ENCODE measurements at regions not wholly inside any gene's neighbourhood (a gene's known extent, or its start where the extent isn't known, plus 50 kb on each side); places are given as distances from the start of the nearest gene placed in this dataset.
A peak's percentile ranks its signal among the peaks of the same experiment; 100 is the strongest.
"Not testable (repeated sequence)": the region's sequence is repeated elsewhere in the genome, so short reads cannot be mapped to it uniquely, and the experiment has no call there.

GRCh38 chr5:82420524-82420923 is 142.4 kb upstream of the RPS23 start:
- not testable (repeated sequence) for H3K27ac Mint-ChIP-seq; DNase-seq; ATAC-seq (replicated peaks); H3K36me3 Mint-ChIP-seq (ENCODE audit: insufficient read depth); H3K4me1 Mint-ChIP-seq (ENCODE audit: low read depth in 2 of 2); H3K9me3 Mint-ChIP-seq; H3K4me3 Mint-ChIP-seq; H3K27me3 Mint-ChIP-seq

GRCh38 chr5:82419559-82420332 is 141.6 kb upstream of the RPS23 start:
- no peak overlapping the region for H3K4me3 Mint-ChIP-seq
- peaks cover 3% of the 10 kb centered on the region for H3K36me3 Mint-ChIP-seq (ENCODE audit: insufficient read depth)
- no peaks in the 10 kb centered on the region for H3K27me3 Mint-ChIP-seq
- ATAC-seq (replicated peaks) (no peak), DNase-seq (no peak)
- H3K4me1 Mint-ChIP-seq (ENCODE audit: low read depth in 2 of 2) = peaks cover 0 to under 1% of the 10 kb centered on the region in 2 donors
- H3K9me3 Mint-ChIP-seq = no peaks in the 10 kb centered on the region
- no peak overlapping the region for H3K27ac Mint-ChIP-seq

DNA sequence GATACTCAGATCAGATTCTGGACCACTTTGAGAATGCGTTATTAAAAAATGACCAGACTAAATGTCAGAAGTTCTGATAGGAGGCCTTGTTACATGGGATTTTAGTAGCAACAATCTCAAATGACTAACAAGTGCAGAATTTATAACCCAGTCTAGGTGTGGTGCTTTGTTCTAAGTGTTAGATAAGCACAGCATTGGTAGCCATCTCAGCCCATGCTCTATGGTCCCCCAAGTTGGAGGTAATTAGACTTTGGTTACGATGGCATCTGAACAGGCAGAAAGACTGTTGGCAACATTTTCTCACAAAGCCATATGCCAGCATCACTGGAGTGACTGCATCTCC is 140.4 kb upstream of the RPS23 start:
- no peaks in the 10 kb centered on the region for H3K9me3 Mint-ChIP-seq
- H3K4me1 Mint-ChIP-seq (ENCODE audit: low read depth in 2 of 2) = peaks cover 0 to 7% of the 10 kb centered on the region in 2 donors
- H3K27ac Mint-ChIP-seq = no peak overlapping the region
- H3K4me3 Mint-ChIP-seq = no peak overlapping the region
- ATAC-seq (replicated peaks) (no peak), DNase-seq (no peak)
- H3K27me3 Mint-ChIP-seq = no peaks in the 10 kb centered on the region
- peaks cover 3% of the 10 kb centered on the region for H3K36me3 Mint-ChIP-seq (ENCODE audit: insufficient read depth)

DNA sequence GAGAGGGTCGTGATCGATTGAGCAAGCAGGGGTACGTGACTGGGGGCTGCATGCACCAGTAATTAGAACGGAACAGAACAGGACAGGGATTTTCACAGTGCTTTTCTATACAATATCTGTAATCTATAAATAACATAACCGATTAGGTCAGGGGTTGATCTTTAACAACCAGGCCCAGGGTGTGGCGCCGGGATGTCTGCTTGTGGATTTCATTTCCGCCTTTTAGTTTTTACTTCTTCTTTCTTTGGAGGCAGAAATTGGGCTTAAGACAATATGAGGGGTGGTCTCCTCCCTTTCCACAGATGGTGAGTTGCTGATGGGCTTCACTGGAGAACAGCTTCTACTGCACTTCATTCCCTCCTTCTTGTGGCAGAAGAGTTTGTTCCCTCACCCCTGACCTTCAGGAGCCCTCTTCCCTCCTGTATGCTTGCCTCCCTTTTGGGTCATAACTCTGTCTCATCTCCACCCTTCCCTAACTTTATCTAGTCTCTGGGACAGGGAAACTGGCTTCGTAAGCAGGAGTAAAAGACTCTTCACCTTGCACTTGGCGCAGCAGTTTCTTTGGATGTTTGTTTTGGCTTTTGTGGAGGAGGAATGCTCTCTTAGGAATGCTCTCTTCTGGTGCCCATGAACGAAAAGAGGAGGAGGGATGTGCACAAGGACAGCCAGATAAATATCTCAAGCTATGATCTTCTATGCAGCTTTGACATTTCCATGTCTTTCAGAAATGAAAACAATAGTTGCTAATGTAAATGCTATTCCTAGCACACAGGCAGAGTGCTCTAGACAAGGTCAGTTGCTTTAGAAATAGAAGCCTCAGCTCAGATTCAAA is 139.8 kb upstream of the RPS23 start:
- no peak for DNase-seq
- Mint-ChIP-seq H3K4me1 (ENCODE audit: low read depth in 2 of 2) (peaks cover 0 to 13% of the 10 kb centered on the region in 2 donors), H3K27ac (no peak overlapping the region), H3K36me3 (ENCODE audit: insufficient read depth) (peaks cover 3% of the 10 kb centered on the region), H3K9me3 (no peaks in the 10 kb centered on the region), H3K4me3 (no peak overlapping the region), H3K27me3 (no peaks in the 10 kb centered on the region)
- no peak for ATAC-seq (replicated peaks)

DNA sequence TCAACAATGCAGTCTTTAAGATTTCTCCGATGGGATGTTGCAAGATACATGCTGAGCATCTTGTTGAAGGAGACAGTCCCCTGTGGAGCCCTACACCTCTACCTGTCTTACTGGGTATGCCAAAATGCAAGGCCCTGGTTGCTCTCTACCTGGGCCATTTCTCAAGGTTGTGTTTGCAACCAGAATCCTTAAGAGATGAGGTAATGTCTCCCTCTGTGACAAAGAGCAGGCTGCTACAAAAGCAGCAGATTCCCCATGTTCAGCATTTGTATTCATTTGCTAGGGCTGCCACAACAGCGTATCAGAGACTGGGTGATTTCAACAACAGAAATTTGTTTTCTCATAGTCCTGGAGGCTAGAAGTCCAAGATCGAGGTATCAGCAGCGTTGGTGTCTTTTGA is 138.4 kb upstream of the RPS23 start:
- no peaks in the 10 kb centered on the region for H3K27me3 Mint-ChIP-seq
- ATAC-seq (replicated peaks) = no peak
- peaks cover 3% of the 10 kb centered on the region for H3K36me3 Mint-ChIP-seq (ENCODE audit: insufficient read depth)
- no peak overlapping the region for H3K27ac Mint-ChIP-seq
- H3K4me3 Mint-ChIP-seq = no peak overlapping the region
- no peak for DNase-seq
- H3K9me3 Mint-ChIP-seq = no peaks in the 10 kb centered on the region
- peaks cover 0 to 16% of the 10 kb centered on the region in 2 donors for H3K4me1 Mint-ChIP-seq (ENCODE audit: low read depth in 2 of 2)

GRCh38 chr5:82414041-82414388 is 135.9 kb upstream of the RPS23 start:
- H3K4me3 Mint-ChIP-seq = no peak overlapping the region
- H3K9me3 Mint-ChIP-seq = no peaks in the 10 kb centered on the region
- H3K36me3 Mint-ChIP-seq (ENCODE audit: insufficient read depth) = no peaks in the 10 kb centered on the region
- H3K4me1 Mint-ChIP-seq (ENCODE audit: low read depth in 2 of 2) = peaks cover 0 to 16% of the 10 kb centered on the region in 2 donors
- H3K27ac Mint-ChIP-seq = no peak overlapping the region
- H3K27me3 Mint-ChIP-seq = no peaks in the 10 kb centered on the region
- no peak for ATAC-seq (replicated peaks)
- no peak for DNase-seq

GRCh38 chr5:82413302-82414040 is 135.3 kb upstream of the RPS23 start:
- H3K36me3 Mint-ChIP-seq (ENCODE audit: insufficient read depth) = no peaks in the 10 kb centered on the region
- no peak overlapping the region for H3K4me3 Mint-ChIP-seq
- H3K9me3 Mint-ChIP-seq = no peaks in the 10 kb centered on the region
- H3K27me3 Mint-ChIP-seq = no peaks in the 10 kb centered on the region
- no peak overlapping the region for H3K27ac Mint-ChIP-seq
- no peak for DNase-seq
- ATAC-seq (replicated peaks) = peak; percentile 43
- H3K4me1 Mint-ChIP-seq (ENCODE audit: low read depth in 2 of 2) = peaks cover 0 to 16% of the 10 kb centered on the region in 2 donors

- Mint-ChIP-seq H3K4me3 (no peak overlapping the region), H3K36me3 (ENCODE audit: insufficient read depth) (no peaks in the 10 kb centered on the region), H3K27me3 (no peaks in the 10 kb centered on the region), H3K9me3 (no peaks in the 10 kb centered on the region), H3K4me1 (ENCODE audit: low read depth in 2 of 2) (peaks cover 0 to 4% of the 10 kb centered on the region in 2 donors), H3K27ac (no peak overlapping the region)
- ATAC-seq (replicated peaks) (no peak), DNase-seq (no peak)
Measured at GRCh38 chr5:82408033-82408432, 129.9 kb upstream of the RPS23 start.

DNA sequence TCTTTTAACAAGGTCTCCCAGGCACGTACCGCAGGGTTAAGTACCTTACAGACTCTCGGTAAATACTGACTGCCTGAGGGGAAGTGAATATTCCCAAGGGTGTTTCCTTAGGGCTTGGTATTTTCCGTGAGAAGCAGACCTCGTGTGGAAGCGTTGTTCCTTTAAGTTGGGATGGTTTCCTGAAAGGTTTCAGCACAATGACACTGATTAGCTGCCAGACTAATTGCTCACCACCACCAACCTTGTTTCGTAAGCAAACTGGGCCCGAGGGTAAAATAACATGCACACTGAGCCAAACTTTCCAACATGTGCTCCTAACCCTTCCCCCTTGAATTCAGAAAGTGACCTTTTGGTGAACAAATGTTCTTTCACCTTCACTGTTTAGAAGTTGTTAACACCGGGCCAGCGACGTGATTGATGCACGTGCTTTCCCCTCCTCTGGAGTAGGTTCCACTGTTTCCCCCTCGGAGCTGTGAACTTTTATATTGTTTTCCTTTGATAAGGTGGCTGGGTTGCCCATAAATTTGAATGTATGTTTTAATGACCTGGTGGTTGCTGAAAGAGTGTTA is 128.1 kb upstream of the RPS23 start:
- Mint-ChIP-seq H3K4me1 (ENCODE audit: low read depth in 2 of 2) (no peaks in the 10 kb centered on the region), H3K9me3 (no peaks in the 10 kb centered on the region), H3K36me3 (ENCODE audit: insufficient read depth) (no peaks in the 10 kb centered on the region), H3K27me3 (no peaks in the 10 kb centered on the region), H3K27ac (no peak overlapping the region), H3K4me3 (no peak overlapping the region)
- ATAC-seq (replicated peaks) (no peak), DNase-seq (no peak)

- H3K36me3 Mint-ChIP-seq (ENCODE audit: insufficient read depth) = no peaks in the 10 kb centered on the region
- no peak for DNase-seq
- no peak overlapping the region for H3K27ac Mint-ChIP-seq
- H3K27me3 Mint-ChIP-seq = no peaks in the 10 kb centered on the region
- no peaks in the 10 kb centered on the region for H3K9me3 Mint-ChIP-seq
- H3K4me1 Mint-ChIP-seq (ENCODE audit: low read depth in 2 of 2) = no peaks in the 10 kb centered on the region
- H3K4me3 Mint-ChIP-seq = no peak overlapping the region
- no peak for ATAC-seq (replicated peaks)
Measured at GRCh38 chr5:82405618-82406204, 127.6 kb upstream of the RPS23 start.

DNA sequence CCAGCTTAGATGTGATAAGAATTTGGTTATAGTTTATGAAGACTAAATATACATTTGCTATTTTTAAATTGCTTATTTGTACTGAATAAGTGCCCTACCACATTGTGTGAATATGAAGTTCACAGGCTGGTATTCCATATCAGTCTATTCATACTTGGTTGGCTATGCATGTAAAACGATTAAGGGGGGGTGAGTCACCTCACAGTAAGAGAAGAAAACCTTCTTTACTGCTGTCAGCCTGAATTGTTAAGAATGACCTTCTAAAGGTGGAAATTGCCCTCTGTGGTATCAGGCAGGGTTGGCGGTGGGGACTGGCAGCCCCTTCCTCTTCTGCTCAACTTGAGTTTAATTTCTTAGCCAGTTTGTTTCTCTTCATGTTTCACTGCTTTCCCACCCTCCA is 127.0 kb upstream of the RPS23 start:
- no peaks in the 10 kb centered on the region for H3K36me3 Mint-ChIP-seq (ENCODE audit: insufficient read depth)
- H3K27ac Mint-ChIP-seq = no peak overlapping the region
- no peak for ATAC-seq (replicated peaks)
- no peak overlapping the region for H3K4me3 Mint-ChIP-seq
- DNase-seq = no peak
- no peaks in the 10 kb centered on the region for H3K4me1 Mint-ChIP-seq (ENCODE audit: low read depth in 2 of 2)
- no peaks in the 10 kb centered on the region for H3K27me3 Mint-ChIP-seq
- no peaks in the 10 kb centered on the region for H3K9me3 Mint-ChIP-seq

- no peaks in the 10 kb centered on the region for H3K4me1 Mint-ChIP-seq (ENCODE audit: low read depth in 2 of 2)
- H3K4me3 Mint-ChIP-seq = no peak overlapping the region
Measured at GRCh38 chr5:82404382-82404945, 126.3 kb upstream of the RPS23 start.

DNA sequence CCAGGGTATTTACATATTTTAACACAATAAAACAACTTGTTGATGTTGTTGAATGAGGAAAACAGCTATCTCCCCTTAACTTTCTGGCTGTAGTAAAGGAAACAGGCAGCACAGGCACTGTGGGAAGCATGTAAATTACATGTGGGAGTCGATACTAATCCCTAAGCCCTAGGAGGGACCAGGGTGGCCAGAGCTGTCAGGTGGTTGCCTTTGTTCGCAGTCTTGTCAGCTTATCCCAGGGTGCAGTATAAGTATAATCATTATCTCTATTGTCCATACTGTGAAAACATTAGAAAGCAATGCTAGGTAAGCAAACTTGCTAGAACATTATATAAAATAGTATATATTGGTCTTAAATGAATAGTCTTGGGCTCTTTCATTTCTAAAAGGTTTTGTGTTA is 125.6 kb upstream of the RPS23 start:
- Mint-ChIP-seq H3K27me3 (no peaks in the 10 kb centered on the region), H3K4me1 (ENCODE audit: low read depth in 2 of 2) (no peaks in the 10 kb centered on the region), H3K9me3 (no peaks in the 10 kb centered on the region), H3K27ac (no peak overlapping the region), H3K4me3 (no peak overlapping the region), H3K36me3 (ENCODE audit: insufficient read depth) (no peaks in the 10 kb centered on the region)
- DNase-seq (no peak), ATAC-seq (replicated peaks) (no peak)

More at GRCh38 chr5:82404382-82404945, 126.3 kb upstream of the RPS23 start:
- Mint-ChIP-seq H3K27me3 (no peaks in the 10 kb centered on the region), H3K9me3 (no peaks in the 10 kb centered on the region), H3K36me3 (ENCODE audit: insufficient read depth) (no peaks in the 10 kb centered on the region), H3K27ac (no peak overlapping the region)
- DNase-seq (no peak), ATAC-seq (replicated peaks) (no peak)
